Spleen (tissue), 11 donors: ENCODE measurements at regions not wholly inside any gene's neighbourhood (a gene's known extent, or its start where the extent isn't known, plus 50 kb on each side); places are given as distances from the start of the nearest gene placed in this dataset.
A peak's percentile ranks its signal among the peaks of the same experiment; 100 is the strongest.
"Not testable (repeated sequence)": the region's sequence is repeated elsewhere in the genome, so short reads cannot be mapped to it uniquely, and the experiment has no call there.

Source experiments
- DNase-seq: peaks from one replicate; pipeline ENCODE4 v3.0.0-alpha.2; 2020
- H3K27ac ChIP-seq, 8 donors: fragments of 200-600 bp; sonication (generic) in 7 of 8; 1 replicate in 4 of 8; 2 replicates in 4 of 8; pipeline versions ENCODE4 v1.5.0 to v1.8.0; 2016 to 2021; ENCODE audit warnings: inconsistent platforms in 4 of 8, mild to moderate bottlenecking in 4 of 8, moderate library complexity in 1 of 8
- H3K27me3 ChIP-seq, 7 donors: fragments of 200-600 bp; sonication (generic) in 6 of 7; replicated peaks in 1 of 7; 1 replicate in 4 of 7; 2 replicates in 3 of 7; pipeline versions ENCODE4 v1.5.0 to v1.8.0; 2016 to 2021; ENCODE audit warnings: inconsistent platforms in 3 of 7, mild to moderate bottlenecking in 1 of 7
- H3K36me3 ChIP-seq, 6 donors: fragments of 200-600 bp; sonication (generic) in 5 of 6; 1 replicate in 4 of 6; 2 replicates in 2 of 6; pipeline versions ENCODE4 v1.5.0 to v1.8.0; 2016 to 2021; ENCODE audit warnings: inconsistent platforms in 2 of 6
- H3K4me1 ChIP-seq, 6 donors: fragments of 200-600 bp; sonication (generic) in 5 of 6; 1 replicate in 3 of 6; 2 replicates in 3 of 6; pipeline versions ENCODE4 v1.5.0 to v1.8.0; 2016 to 2021; ENCODE audit warnings: inconsistent platforms in 3 of 6
- H3K4me3 ChIP-seq, 8 donors: fragments of 200-600 bp; sonication (generic) in 7 of 8; 1 replicate in 4 of 8; 2 replicates in 4 of 8; pipeline versions ENCODE4 v1.5.0 to v1.8.0; 2016 to 2021; ENCODE audit warnings: inconsistent platforms in 4 of 8, mild to moderate bottlenecking in 4 of 8, moderate library complexity in 2 of 8
- H3K9me3 ChIP-seq, 8 donors: fragments of 200-600 bp; sonication (generic) in 7 of 8; 1 replicate in 4 of 8; 2 replicates in 4 of 8; pipeline versions ENCODE4 v1.5.0 to v1.8.0; 2016 to 2021; ENCODE audit warnings: inconsistent platforms in 4 of 8
- POLR2A ChIP-seq, 3 donors: fragments of 450-650 bp; IDR thresholded peaks; one replicate each; pipeline ENCODE4 v1.5.1; 2017; ENCODE audit warnings: antibody characterized with exemption in 3 of 3, mild to moderate bottlenecking in 1 of 3
- POLR2AphosphoS5 ChIP-seq, 3 donors: sonication (generic); formaldehyde crosslinking; IDR thresholded peaks; one replicate each; pipeline ENCODE4 v1.5.1; 2017; ENCODE audit warnings: antibody characterized with exemption in 3 of 3
- WGBS, 5 donors: extraction: QIAGEN DNeasy Blood & Tissue Kit in 3 of 5; methylation state at CpG; one replicate each; pipeline versions ENCODE4 v1.1.5 to v1.1.7; 2013 to 2018; 5-methylcytosine and 5-hydroxymethylcytosine counted together
- intact Hi-C: fragments of 100-400 bp; cut with DNase I; formaldehyde crosslinking; loops from one replicate; pipeline ENCODE4 v1.15.0; 2023; ENCODE audit warnings: low total_unique reads
- microRNA-seq, 3 donors: library from miRNA; unstranded; fragments of <30 nt; microRNA quantifications; one replicate each; pipeline versions ENCODE4 to v1.1.0, GENCODE V29; 2019 to 2020
- small RNA-seq, 4 donors: library from RNA; depleted of rRNA; stranded (forward); fragments of <200 nt; gene quantifications; one replicate each; pipeline ENCODE3, GENCODE V24; 2016
- TF ChIP-seq, protein P1 (sequence below), 11 experiments: fragments of 200-600 bp in 7 of 11; fragments of 450-650 bp in 4 of 11; sonication (generic) in 4 of 11; IDR thresholded peaks in 8 of 11; conservative IDR thresholded peaks in 3 of 11; 1 replicate in 7 of 11; 2 replicates in 4 of 11; pipeline versions ENCODE4 v1.4.0 to v1.8.0; 2016 to 2021; ENCODE audit warnings: antibody characterized with exemption in 11 of 11, inconsistent platforms in 4 of 11, mild to moderate bottlenecking in 1 of 11
- donor health status: healthy with polysubstance abuse.
- donor health status: DM: no; HTN: no; CAD: no; lungs with moderate emphysema.
- donor health status: DM: no; HTN: no; CAD: no.
- donor health status: Bipolar disorder and iron deficiency.
- donor health status: healthy.
- donor health status: DM: no; HTN: no; CAD: no.
- donor health status: DM: yes; HTN: yes; CAD: no.

DNA sequence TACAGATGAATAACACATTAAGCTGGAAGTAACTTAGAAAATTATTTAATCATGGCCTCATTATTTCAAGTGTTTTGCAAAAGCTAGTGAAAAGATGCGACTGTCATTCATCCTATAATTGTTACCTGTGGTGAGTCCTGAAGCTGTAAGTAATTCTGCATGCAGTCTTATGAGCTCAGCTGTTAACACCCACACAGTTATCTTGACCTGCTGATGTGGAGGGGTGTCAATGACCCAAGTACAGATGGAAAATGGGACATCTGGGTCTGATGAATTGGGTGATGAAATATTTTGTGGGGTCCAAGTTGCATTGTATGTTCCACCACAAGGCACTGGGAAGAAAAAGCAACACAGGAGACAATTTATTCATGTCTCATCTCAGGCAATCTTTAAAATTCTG, 68.9 kb downstream of the OR13A1 start:
- intact Hi-C loops: no loop called here
- TF ChIP-seq, protein P1, sequence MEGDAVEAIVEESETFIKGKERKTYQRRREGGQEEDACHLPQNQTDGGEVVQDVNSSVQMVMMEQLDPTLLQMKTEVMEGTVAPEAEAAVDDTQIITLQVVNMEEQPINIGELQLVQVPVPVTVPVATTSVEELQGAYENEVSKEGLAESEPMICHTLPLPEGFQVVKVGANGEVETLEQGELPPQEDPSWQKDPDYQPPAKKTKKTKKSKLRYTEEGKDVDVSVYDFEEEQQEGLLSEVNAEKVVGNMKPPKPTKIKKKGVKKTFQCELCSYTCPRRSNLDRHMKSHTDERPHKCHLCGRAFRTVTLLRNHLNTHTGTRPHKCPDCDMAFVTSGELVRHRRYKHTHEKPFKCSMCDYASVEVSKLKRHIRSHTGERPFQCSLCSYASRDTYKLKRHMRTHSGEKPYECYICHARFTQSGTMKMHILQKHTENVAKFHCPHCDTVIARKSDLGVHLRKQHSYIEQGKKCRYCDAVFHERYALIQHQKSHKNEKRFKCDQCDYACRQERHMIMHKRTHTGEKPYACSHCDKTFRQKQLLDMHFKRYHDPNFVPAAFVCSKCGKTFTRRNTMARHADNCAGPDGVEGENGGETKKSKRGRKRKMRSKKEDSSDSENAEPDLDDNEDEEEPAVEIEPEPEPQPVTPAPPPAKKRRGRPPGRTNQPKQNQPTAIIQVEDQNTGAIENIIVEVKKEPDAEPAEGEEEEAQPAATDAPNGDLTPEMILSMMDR (IDR thresholded peaks at IDR 0.05 in 8 of 11, conservative IDR thresholded peaks at IDR 0.05 in 3 of 11): no peak
- TF ChIP-seq POLR2AphosphoS5 (IDR thresholded peaks at IDR 0.05) (no peak), POLR2A (IDR thresholded peaks at IDR 0.05) (no peak)
- WGBS, 5 donors: 88 to 96% (median 93%) methylated on average over 1 of the region's 1 CpG

DNA sequence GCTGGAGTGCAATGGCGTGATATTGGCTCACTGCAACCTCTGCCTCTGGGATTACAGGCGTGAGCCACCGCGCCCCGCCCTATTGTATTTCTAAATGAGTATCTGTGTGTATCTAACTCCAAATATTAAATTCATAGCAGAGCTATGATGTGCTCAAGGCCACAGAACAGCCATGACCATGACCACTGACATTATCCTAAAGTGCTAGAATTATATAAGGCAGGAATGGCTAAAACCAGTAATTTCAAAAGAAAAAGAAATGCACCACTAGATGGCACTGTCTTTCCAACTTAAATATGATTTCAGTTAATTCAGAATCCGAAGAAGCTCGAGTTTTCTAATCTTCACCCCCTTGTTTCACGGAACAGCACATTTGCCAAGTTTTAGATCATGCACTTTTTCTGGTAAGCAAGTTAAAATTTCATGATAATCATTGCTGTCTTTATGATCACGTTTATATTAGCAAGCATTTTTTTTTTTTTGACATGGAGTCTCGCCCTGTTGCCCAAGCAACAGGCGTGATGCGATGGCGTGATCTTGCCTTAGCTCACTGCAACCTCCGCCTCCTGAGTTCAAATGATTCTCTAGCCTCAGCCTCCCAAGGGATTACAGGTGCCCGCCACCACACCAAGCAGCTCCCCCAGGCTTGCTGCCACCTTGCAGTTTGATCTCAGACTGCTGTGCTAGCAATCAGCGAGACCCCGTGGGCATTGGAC, 65.3 kb downstream of the OR13A1 start:
- no peaks in the 10 kb centered on the region for H3K36me3 ChIP-seq
- WGBS, 5 donors: 48 to 57% (median 53%) methylated on average over 17 of the region's 17 CpGs

More for the DNA sequence above, 68.9 kb downstream of the OR13A1 start:
- DNase-seq: no peak
- peaks cover 0 to 16% (median 10%) of the 10 kb centered on the region in 6 donors for H3K4me1 ChIP-seq
- no peaks in the 10 kb centered on the region for H3K27me3 ChIP-seq
- no peaks in the 10 kb centered on the region for H3K9me3 ChIP-seq
- H3K4me3 ChIP-seq: no peak overlapping the region
- no peaks in the 10 kb centered on the region for H3K36me3 ChIP-seq
- no peak overlapping the region for H3K27ac ChIP-seq

DNA sequence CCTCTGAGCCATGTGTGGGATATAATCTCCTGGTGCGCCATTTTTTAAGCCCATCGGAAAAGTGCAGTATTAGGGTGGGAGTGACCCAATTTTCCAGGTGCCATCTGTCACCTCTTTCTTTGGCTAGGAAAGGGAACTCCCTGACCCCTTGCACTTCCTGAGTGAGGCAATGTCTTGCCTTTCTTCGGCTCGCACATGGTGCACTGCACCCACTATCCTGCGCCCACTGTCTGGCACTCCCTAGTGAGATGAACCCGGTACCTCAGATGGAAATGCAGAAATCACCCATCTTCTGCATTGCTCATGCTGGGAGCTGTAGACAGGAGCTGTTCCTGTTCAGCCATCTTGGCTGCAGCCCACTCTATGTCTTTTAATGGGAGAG, 64.7 kb downstream of the OR13A1 start:
- not testable (repeated sequence) for H3K36me3 ChIP-seq, H3K9me3 ChIP-seq, H3K27me3 ChIP-seq, DNase-seq
- Histone ChIP-seq H3K27ac (peak overlapping the region in 2 of 8 donors; percentile 23 to 37), H3K4me1 (peaks cover 0 to 16% (median 10%) of the 10 kb centered on the region in 6 donors), H3K4me3 (peak overlapping the region in 4 of 8 donors; percentile 2 to 57 (median 28))
- WGBS, 5 donors: 32 to 56% (median 53%) methylated on average over 6 of the region's 6 CpGs
- intact Hi-C loops: loop anchor here (10.0 kb wide), 1 partner anchor 214 kb away; no protein-coding TSS in a partner anchor

More for the DNA sequence above, 65.3 kb downstream of the OR13A1 start:
- DNase-seq: peak; percentile 80
- Histone ChIP-seq H3K4me3 (peak overlapping the region in 5 of 8 donors; percentile 2 to 57 (median 27)), H3K9me3 (no peaks in the 10 kb centered on the region), H3K4me1 (peaks cover 0 to 16% (median 10%) of the 10 kb centered on the region in 6 donors), H3K27ac (peak overlapping the region in 2 of 8 donors; percentile 23 to 37), H3K27me3 (no peaks in the 10 kb centered on the region)
- intact Hi-C loops: loop anchor here (10.0 kb wide), 1 partner anchor 215 kb away; no protein-coding TSS in a partner anchor
- TF ChIP-seq, protein P1 (IDR thresholded peaks at IDR 0.05 in 8 of 11, conservative IDR thresholded peaks at IDR 0.05 in 3 of 11): peak; percentile 32 to 73 (median 64)
- peak in 1 of 3 donors; percentile 57 for TF ChIP-seq POLR2AphosphoS5 (IDR thresholded peaks at IDR 0.05)
- no peak for TF ChIP-seq POLR2A (IDR thresholded peaks at IDR 0.05)

Small RNA genes lying in the stretch of these regions (microRNA-seq; reads per million reads assigned to microRNA genes)
- gene MIR3156-1: 0 reads per million in 3 donors

Small RNA genes lying in the stretch of these regions (small RNA-seq; reads per million reads assigned to genes)
- gene AL512324.1: 0 reads per million in 4 donors
- 0 reads per million in 4 donors for gene MIR3156-1
- gene RNU6-1207P: 0 reads per million in 4 donors
